Activated CD8-positive, alpha-beta T cell treated with anti-CD3 and anti-CD28 coated beads for 36 hours (primary cell): ENCODE measurements at regions not wholly inside any gene's neighbourhood (a gene's known extent, or its start where the extent isn't known, plus 50 kb on each side); places are given as distances from the start of the nearest gene placed in this dataset.

ENCODE experiments used
- ATAC-seq: fragments of 200-7000 bp; cut with Tn5 transposase; one replicate; pipeline ENCODE4 v1.10.0; 2021; ENCODE audit warnings: mild to moderate bottlenecking, moderate library complexity
- CTCF ChIA-PET: fragments of 350-600 bp; sonication (Branson Sonifier 250); formaldehyde crosslinking; loops from one replicate; lab custom pipeline; 2021; ENCODE audit warnings: antibody characterized with exemption; lab: Charles Lee
- POLR2A ChIA-PET: fragments of 350-600 bp; sonication (Branson Sonifier 250); formaldehyde crosslinking; loops from one replicate; lab custom pipeline; 2021; ENCODE audit warnings: antibody characterized with exemption; lab: Charles Lee
- DNase-seq: peaks from one replicate; pipeline ENCODE4 v3.0.0-alpha.2; 2020
- H3K27ac Mint-ChIP-seq: one replicate; pipeline ENCODE4 v1.8.0; 2021; ENCODE audit warnings: mild to moderate bottlenecking, mixed read lengths
- H3K27me3 Mint-ChIP-seq: one replicate; pipeline ENCODE4 v1.8.0; 2021; ENCODE audit warnings: mixed read lengths
- H3K36me3 Mint-ChIP-seq: one replicate; pipeline ENCODE4 v1.8.0; 2021; ENCODE audit warnings: low read depth, mixed read lengths
- H3K4me1 Mint-ChIP-seq: one replicate; pipeline ENCODE4 v1.8.0; 2021; ENCODE audit warnings: low read depth, mixed read lengths
- H3K4me3 Mint-ChIP-seq: one replicate; pipeline ENCODE4 v1.8.0; 2021; ENCODE audit warnings: mild to moderate bottlenecking, moderate library complexity, mixed read lengths
- H3K9me3 Mint-ChIP-seq: one replicate; pipeline ENCODE4 v1.8.0; 2021; ENCODE audit warnings: mixed read lengths
- intact Hi-C: fragments of 100-400 bp; cut with micrococcal nuclease; formaldehyde crosslinking; loops from one replicate; pipeline ENCODE4 v1.10.0; 2022
- TF ChIP-seq, protein P1 (sequence below): fragments of 200-600 bp; IDR thresholded peaks from one replicate; pipeline ENCODE4 v1.8.0; 2022; ENCODE audit warnings: antibody characterized with exemption, mild to moderate bottlenecking

GRCh38 chr12:105548626-105549025 lies 218.1 kb downstream of the C12orf75 start:
- no peak overlapping the region for H3K27ac Mint-ChIP-seq
- intact Hi-C loops, result no loop called here
- no peak overlapping the region for H3K4me3 Mint-ChIP-seq
- ChIA-PET CTCF (interaction anchor here (1.4 kb wide), 1 partner anchor 9 kb away, joined by 3 read pairs; no protein-coding TSS in a partner anchor), POLR2A (no interaction called here)
- TF ChIP-seq, protein P1, sequence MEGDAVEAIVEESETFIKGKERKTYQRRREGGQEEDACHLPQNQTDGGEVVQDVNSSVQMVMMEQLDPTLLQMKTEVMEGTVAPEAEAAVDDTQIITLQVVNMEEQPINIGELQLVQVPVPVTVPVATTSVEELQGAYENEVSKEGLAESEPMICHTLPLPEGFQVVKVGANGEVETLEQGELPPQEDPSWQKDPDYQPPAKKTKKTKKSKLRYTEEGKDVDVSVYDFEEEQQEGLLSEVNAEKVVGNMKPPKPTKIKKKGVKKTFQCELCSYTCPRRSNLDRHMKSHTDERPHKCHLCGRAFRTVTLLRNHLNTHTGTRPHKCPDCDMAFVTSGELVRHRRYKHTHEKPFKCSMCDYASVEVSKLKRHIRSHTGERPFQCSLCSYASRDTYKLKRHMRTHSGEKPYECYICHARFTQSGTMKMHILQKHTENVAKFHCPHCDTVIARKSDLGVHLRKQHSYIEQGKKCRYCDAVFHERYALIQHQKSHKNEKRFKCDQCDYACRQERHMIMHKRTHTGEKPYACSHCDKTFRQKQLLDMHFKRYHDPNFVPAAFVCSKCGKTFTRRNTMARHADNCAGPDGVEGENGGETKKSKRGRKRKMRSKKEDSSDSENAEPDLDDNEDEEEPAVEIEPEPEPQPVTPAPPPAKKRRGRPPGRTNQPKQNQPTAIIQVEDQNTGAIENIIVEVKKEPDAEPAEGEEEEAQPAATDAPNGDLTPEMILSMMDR, result no peak
- H3K36me3 Mint-ChIP-seq, result no peaks in the 10 kb centered on the region
- DNase-seq (no peak), ATAC-seq (no peak)
- H3K27me3 Mint-ChIP-seq, result peaks cover 4% of the 10 kb centered on the region
- H3K9me3 Mint-ChIP-seq, result no peaks in the 10 kb centered on the region
- no peaks in the 10 kb centered on the region for H3K4me1 Mint-ChIP-seq

- Mint-ChIP-seq H3K9me3 (no peaks in the 10 kb centered on the region), H3K27me3 (peaks cover 2% of the 10 kb centered on the region), H3K36me3 (no peaks in the 10 kb centered on the region), H3K4me1 (no peaks in the 10 kb centered on the region), H3K27ac (no peak overlapping the region), H3K4me3 (no peak overlapping the region)
- no peak for DNase-seq
- TF ChIP-seq, protein P1, result no peak
- ATAC-seq, result no peak
- ChIA-PET POLR2A (no interaction called here), CTCF (no interaction called here)
- intact Hi-C loops, result no loop called here
Measured at GRCh38 chr12:105552056-105552455, 221.6 kb downstream of the C12orf75 start.

DNA sequence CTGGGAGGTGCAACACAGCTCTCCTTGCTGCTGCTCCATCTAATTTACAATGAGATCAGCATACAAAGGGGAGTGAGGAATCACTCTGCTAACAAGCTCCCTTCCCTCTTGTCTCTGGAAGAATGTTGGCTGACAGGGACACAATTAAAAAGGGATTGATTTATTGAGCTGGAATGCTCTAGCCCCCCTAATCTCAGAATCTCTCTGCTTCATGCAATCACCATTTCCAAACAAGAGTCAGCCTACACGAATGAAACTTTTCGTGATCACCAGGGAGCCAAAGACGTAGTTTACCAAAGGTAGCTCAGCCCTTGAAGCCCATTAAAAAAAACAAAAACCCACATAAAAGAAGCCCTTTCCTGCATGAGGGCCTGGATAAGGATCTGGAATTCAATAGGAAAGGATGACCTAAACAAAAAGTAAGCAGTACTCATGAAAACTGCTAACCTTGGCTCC lies 223.8 kb downstream of the C12orf75 start:
- ATAC-seq (no peak), DNase-seq (no peak)
- Mint-ChIP-seq H3K4me1 (no peaks in the 10 kb centered on the region), H3K9me3 (no peaks in the 10 kb centered on the region), H3K4me3 (no peak overlapping the region), H3K27ac (no peak overlapping the region), H3K36me3 (no peaks in the 10 kb centered on the region), H3K27me3 (no peaks in the 10 kb centered on the region)
- CTCF ChIA-PET, result no interaction called here
- intact Hi-C loops, result no loop called here
- TF ChIP-seq, protein P1, result no peak
- POLR2A ChIA-PET, result no interaction called here

- no peak for DNase-seq
- Mint-ChIP-seq H3K9me3 (no peaks in the 10 kb centered on the region), H3K27me3 (no peaks in the 10 kb centered on the region), H3K36me3 (no peaks in the 10 kb centered on the region), H3K27ac (no peak overlapping the region), H3K4me1 (no peaks in the 10 kb centered on the region), H3K4me3 (no peak overlapping the region)
- ChIA-PET POLR2A (no interaction called here), CTCF (no interaction called here)
- no peak for ATAC-seq
- TF ChIP-seq, protein P1, result no peak
- intact Hi-C loops, result no loop called here
Measured at GRCh38 chr12:105554856-105555255, 224.4 kb downstream of the C12orf75 start.

DNA sequence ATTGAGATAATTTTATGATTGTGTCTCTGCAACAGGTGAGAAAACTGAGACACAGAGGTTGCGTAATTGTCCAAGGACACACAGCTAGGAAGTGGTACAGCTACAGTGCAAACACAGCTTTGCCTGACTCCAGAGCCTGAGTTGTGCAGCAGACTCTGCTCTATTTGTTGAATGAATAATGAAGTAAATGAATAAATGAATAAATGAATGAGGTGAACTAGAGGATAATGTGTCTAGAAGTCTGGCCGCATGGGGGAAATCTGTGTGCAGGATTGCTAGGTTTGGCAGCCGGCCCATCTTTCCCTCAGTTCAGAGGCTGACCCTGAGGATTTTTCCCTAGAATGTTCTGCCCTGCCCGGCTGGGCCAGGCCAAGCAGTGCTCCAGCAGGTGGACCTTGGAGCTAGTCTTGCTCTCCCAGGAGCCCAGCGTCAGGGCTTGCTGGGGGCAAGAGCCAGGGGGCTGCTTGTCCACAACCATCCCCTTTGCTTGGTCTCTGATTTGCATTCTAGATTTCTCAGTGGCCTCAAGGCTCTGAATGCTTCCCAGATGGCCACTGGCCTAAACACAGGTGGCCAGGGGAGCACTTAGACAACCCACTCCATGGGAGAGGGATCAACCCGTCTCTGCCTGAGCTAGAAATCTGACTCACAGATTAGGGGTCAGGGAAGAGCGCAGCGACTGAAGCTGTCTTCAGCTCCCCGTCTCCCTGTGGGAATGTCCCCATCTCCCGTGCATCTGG lies 225.2 kb downstream of the C12orf75 start:
- ChIA-PET CTCF (no interaction called here), POLR2A (no interaction called here)
- peaks cover 2% of the 10 kb centered on the region for H3K27me3 Mint-ChIP-seq
- no peak for DNase-seq
- no peak overlapping the region for H3K27ac Mint-ChIP-seq
- H3K4me3 Mint-ChIP-seq, result no peak overlapping the region
- intact Hi-C loops, result no loop called here
- no peak for ATAC-seq
- no peaks in the 10 kb centered on the region for H3K4me1 Mint-ChIP-seq
- TF ChIP-seq, protein P1, result no peak
- H3K36me3 Mint-ChIP-seq, result no peaks in the 10 kb centered on the region
- H3K9me3 Mint-ChIP-seq, result no peaks in the 10 kb centered on the region
